MCF 10A (cell line): ENCODE measurements at regions not wholly inside any gene's neighbourhood (a gene's known extent, or its start where the extent isn't known, plus 50 kb on each side); places are given as distances from the start of the nearest gene placed in this dataset.

ENCODE experiments used
- BruUV-seq: library from RNA; stranded (reverse); fragments of 400-500 nt; replicated peaks from 2 replicates; lab custom pipeline; 2021; lab: Mats Ljungman, UMichigan
- CTCF ChIA-PET: fragments of 300-600 bp; sonication (Branson Sonifier 250); formaldehyde crosslinking; extraction: SDS; loops from one replicate; lab custom pipeline; 2021; ENCODE audit warnings: antibody characterized with exemption, inconsistent platforms; lab: Yijun Ruan, JAX
- POLR2A ChIA-PET: fragments of 300-600, 350-650 bp; sonication (Branson Sonifier 250); formaldehyde crosslinking; extraction: SDS; loops from one replicate; lab custom pipeline; 2020; ENCODE audit warnings: antibody characterized with exemption, inconsistent platforms; lab: Yijun Ruan, JAX
- DNase-seq: peaks from one replicate; pipeline ENCODE4 v3.0.0-alpha.2; 2018; ENCODE audit not compliant: unreplicated experiment
- H3K27ac Mint-ChIP-seq: one replicate; pipeline ENCODE4 v1.8.0; 2022; ENCODE audit warnings: mild to moderate bottlenecking, low read depth, mixed read lengths; ENCODE audit not compliant: unreplicated experiment
- H3K27me3 Mint-ChIP-seq: one replicate; pipeline ENCODE4 v1.8.0; 2022; ENCODE audit warnings: mixed read lengths; ENCODE audit not compliant: insufficient read depth, unreplicated experiment
- H3K36me3 Mint-ChIP-seq: one replicate; pipeline ENCODE4 v1.8.0; 2022; ENCODE audit warnings: mild to moderate bottlenecking, moderate library complexity, mixed read lengths; ENCODE audit not compliant: insufficient read depth, unreplicated experiment
- H3K4me1 Mint-ChIP-seq: one replicate; pipeline ENCODE4 v1.8.0; 2022; ENCODE audit warnings: mixed read lengths; ENCODE audit not compliant: insufficient read depth, unreplicated experiment
- H3K4me3 Mint-ChIP-seq: one replicate; pipeline ENCODE4 v1.8.0; 2022; ENCODE audit warnings: mild to moderate bottlenecking, moderate library complexity, mixed read lengths; ENCODE audit not compliant: unreplicated experiment
- H3K9me3 Mint-ChIP-seq: one replicate; pipeline ENCODE4 v1.8.0; 2022; ENCODE audit warnings: mixed read lengths; ENCODE audit not compliant: unreplicated experiment
- CTCF ChIP-seq: fragments of 200-600 bp; IDR thresholded peaks from one replicate; pipeline ENCODE4 v1.8.0; 2022; ENCODE audit warnings: antibody characterized with exemption, mild to moderate bottlenecking; ENCODE audit not compliant: unreplicated experiment
- intact Hi-C: fragments of 100-400 bp; cut with micrococcal nuclease; formaldehyde crosslinking; loops from 2 replicates; pipeline ENCODE4 v1.14.1; 2022

GRCh38 chr6:56386717-56387116, 139.3 kb upstream of the COL21A1 start:
- H3K4me3 Mint-ChIP-seq = no peak overlapping the region
- POLR2A ChIA-PET = interaction anchor here (1.2 kb wide), 2 partner anchors 12 to 49 kb away, joined by 3 to 4 read pairs; no protein-coding TSS in a partner anchor
- H3K36me3 Mint-ChIP-seq = no peaks in the 10 kb centered on the region
- H3K27ac Mint-ChIP-seq = no peak overlapping the region
- no peaks in the 10 kb centered on the region for H3K9me3 Mint-ChIP-seq
- no peaks in the 10 kb centered on the region for H3K4me1 Mint-ChIP-seq
- TF ChIP-seq CTCF = no peak
- intact Hi-C loops = no loop called here
- no peak for DNase-seq
- H3K27me3 Mint-ChIP-seq = no peaks in the 10 kb centered on the region
- no TSS peak for BruUV-seq
- CTCF ChIA-PET = no interaction called here

GRCh38 chr6:56385981-56386593, 138.7 kb upstream of the COL21A1 start:
- Mint-ChIP-seq H3K27ac (no peak overlapping the region), H3K36me3 (no peaks in the 10 kb centered on the region), H3K4me1 (no peaks in the 10 kb centered on the region), H3K27me3 (no peaks in the 10 kb centered on the region), H3K4me3 (no peak overlapping the region), H3K9me3 (no peaks in the 10 kb centered on the region)
- DNase-seq = no peak
- no peak for TF ChIP-seq CTCF
- intact Hi-C loops = no loop called here
- POLR2A ChIA-PET = no interaction called here
- CTCF ChIA-PET = no interaction called here
- BruUV-seq = no TSS peak

GRCh38 chr6:56383160-56383559, 135.8 kb upstream of the COL21A1 start:
- no peak for TF ChIP-seq CTCF
- no TSS peak for BruUV-seq
- H3K9me3 Mint-ChIP-seq = no peaks in the 10 kb centered on the region
- no peaks in the 10 kb centered on the region for H3K36me3 Mint-ChIP-seq
- H3K27ac Mint-ChIP-seq = no peak overlapping the region
- intact Hi-C loops = no loop called here
- no peak overlapping the region for H3K4me3 Mint-ChIP-seq
- POLR2A ChIA-PET = no interaction called here
- DNase-seq = no peak
- CTCF ChIA-PET = interaction anchor here (0.8 kb wide), 1 partner anchor 27 kb away, joined by 3 read pairs; no protein-coding TSS in a partner anchor
- H3K27me3 Mint-ChIP-seq = no peaks in the 10 kb centered on the region
- H3K4me1 Mint-ChIP-seq = peaks cover 13% of the 10 kb centered on the region

GRCh38 chr6:56382416-56382940, 135.1 kb upstream of the COL21A1 start:
- DNase-seq = no peak
- H3K4me1 Mint-ChIP-seq = peaks cover 13% of the 10 kb centered on the region
- no peak overlapping the region for H3K4me3 Mint-ChIP-seq

More at GRCh38 chr6:56382416-56382940, 135.1 kb upstream of the COL21A1 start:
- Mint-ChIP-seq H3K36me3 (no peaks in the 10 kb centered on the region), H3K27me3 (no peaks in the 10 kb centered on the region), H3K27ac (no peak overlapping the region), H3K9me3 (no peaks in the 10 kb centered on the region)
- TF ChIP-seq CTCF = no peak
- no TSS peak for BruUV-seq
- POLR2A ChIA-PET = no interaction called here
- intact Hi-C loops = no loop called here
- CTCF ChIA-PET = interaction anchor here (0.5 kb wide), 1 partner anchor 10 kb away, joined by 4 read pairs; no protein-coding TSS in a partner anchor
